ENCODE measurements at regions not wholly inside any gene's neighbourhood (a gene's known extent, or its start where the extent isn't known, plus 50 kb on each side); places are given as distances from the start of the nearest gene placed in this dataset.

- 80% methylated on average over 1 of the region's 1 CpG for WGBS
- no peak for TF ChIP-seq YY1 (IDR thresholded peaks at IDR 0.05)
- TF ChIP-seq ZBTB33 (IDR thresholded peaks at IDR 0.05), result no peak
- no peak for TF ChIP-seq RXRA (IDR thresholded peaks at IDR 0.05)
- no peak for TF ChIP-seq RAD21 (IDR thresholded peaks at IDR 0.05)
- TF ChIP-seq CTCF (IDR thresholded peaks at IDR 0.05; ENCODE audit: low read depth, low read length, missing input control), result no peak
- TF ChIP-seq SP1 (IDR thresholded peaks at IDR 0.05), result no peak
- no peak for TF ChIP-seq FOXA1 (IDR thresholded peaks at IDR 0.05)
- no peak for TF ChIP-seq EGR1 (IDR thresholded peaks at IDR 0.05; ENCODE audit: low read depth in 2 of 2)
- TF ChIP-seq MAX (IDR thresholded peaks at IDR 0.05), result no peak
- no peak for TF ChIP-seq ATF3 (IDR thresholded peaks at IDR 0.05)
- no peak for TF ChIP-seq GABPA (IDR thresholded peaks at IDR 0.05 in 1 of 2, conservative IDR thresholded peaks at IDR 0.05 in 1 of 2)
- TF ChIP-seq HNF4A (conservative IDR thresholded peaks at IDR 0.05), result no peak
- no peak for TF ChIP-seq FOXA2 (IDR thresholded peaks at IDR 0.05)
- TF ChIP-seq NR2F2 (IDR thresholded peaks at IDR 0.05), result no peak
- no peak for TF ChIP-seq JUND (IDR thresholded peaks at IDR 0.05)
- no peak for TF ChIP-seq TAF1 (conservative IDR thresholded peaks at IDR 0.05)
- TF ChIP-seq REST (IDR thresholded peaks at IDR 0.05), result no peak
- DNase-seq (ENCODE audit: low spot score), result no peak
- H3K4me1 ChIP-seq (ENCODE audit: control insufficient read depth in 4 of 4, insufficient read depth in 4 of 4, low read length in 3 of 4), result no peaks in the 10 kb centered on the region
- no peak overlapping the region for H3K4me3 ChIP-seq (ENCODE audit: low read depth in 1 of 3, low read length in 3 of 3)
- H3K9me3 ChIP-seq (ENCODE audit: control insufficient read depth in 4 of 4, low read length in 3 of 4), result no peaks in the 10 kb centered on the region
- no peak overlapping the region for H3K27ac ChIP-seq (ENCODE audit: low read depth in 1 of 2, low read length in 2 of 2)
- no peak overlapping the region for H3K9ac ChIP-seq (ENCODE audit: low read depth in 1 of 2, low read length in 2 of 2)
- H3K27me3 ChIP-seq (ENCODE audit: control insufficient read depth in 4 of 4, insufficient read depth in 4 of 4, low read length in 3 of 4), result no peaks in the 10 kb centered on the region
- no peaks in the 10 kb centered on the region for H3K36me3 ChIP-seq (ENCODE audit: control insufficient read depth in 4 of 4, insufficient read depth in 3 of 4, low read depth in 1 of 4, low read length in 3 of 4)
These were observed 214.6 kb downstream of the DEPDC1B start for GRCh38 chr5:60485361-60485760.

GRCh38 chr5:60483050-60483449, 216.9 kb downstream of the DEPDC1B start:
- no peak for DNase-seq (ENCODE audit: low spot score)
- Histone ChIP-seq H3K36me3 (ENCODE audit: control insufficient read depth in 4 of 4, insufficient read depth in 3 of 4, low read depth in 1 of 4, low read length in 3 of 4) (no peaks in the 10 kb centered on the region), H3K27me3 (ENCODE audit: control insufficient read depth in 4 of 4, insufficient read depth in 4 of 4, low read length in 3 of 4) (no peaks in the 10 kb centered on the region), H3K27ac (ENCODE audit: low read depth in 1 of 2, low read length in 2 of 2) (no peak overlapping the region), H3K4me3 (ENCODE audit: low read depth in 1 of 3, low read length in 3 of 3) (no peak overlapping the region), H3K9me3 (ENCODE audit: control insufficient read depth in 4 of 4, low read length in 3 of 4) (no peaks in the 10 kb centered on the region), H3K9ac (ENCODE audit: low read depth in 1 of 2, low read length in 2 of 2) (no peak overlapping the region), H3K4me1 (ENCODE audit: control insufficient read depth in 4 of 4, insufficient read depth in 4 of 4, low read length in 3 of 4) (no peaks in the 10 kb centered on the region)
- TF ChIP-seq SP1 (IDR thresholded peaks at IDR 0.05) (no peak), YY1 (IDR thresholded peaks at IDR 0.05) (no peak), ATF3 (IDR thresholded peaks at IDR 0.05) (no peak), REST (IDR thresholded peaks at IDR 0.05) (no peak)

Measured in liver (tissue), 8 donors.